H1 (cell line): ENCODE measurements at regions not wholly inside any gene's neighbourhood (a gene's known extent, or its start where the extent isn't known, plus 50 kb on each side); places are given as distances from the start of the nearest gene placed in this dataset.
A peak's percentile ranks its signal among the peaks of the same experiment; 100 is the strongest.

Source experiments
- CTCF ChIA-PET: fragments of 300-600 bp; sonication (Branson Sonifier 250); formaldehyde crosslinking; loops from one replicate; lab custom pipeline; 2021; ENCODE audit not compliant: partially characterized antibody; lab: Charles Lee
- POLR2A ChIA-PET: fragments of 300-600 bp; sonication (Branson Sonifier 250); formaldehyde crosslinking; loops from one replicate; lab custom pipeline; 2021; ENCODE audit warnings: inconsistent platforms; ENCODE audit not compliant: partially characterized antibody; lab: Charles Lee
- DNase-seq, 2 experiments: peaks; one replicate each; pipeline versions ENCODE4 v3.0.0 to v3.0.0-alpha.2; 2010 to 2022; ENCODE audit warnings: low spot score in 2 of 2, low read depth in 1 of 2, mixed read lengths in 1 of 2
- FAIRE-seq: peaks from 2 replicates; lab custom pipeline; 2011; peaks lifted over from hg19 to GRCh38; lab: Jason Lieb, UNC
- H2AFZ ChIP-seq: 2 replicates; pipeline ENCODE4 v1.8.1; 2012; ENCODE audit warnings: low read length, inconsistent platforms
- H2AK5ac ChIP-seq: 2 replicates; pipeline ENCODE4 v1.6.1; 2013; ENCODE audit warnings: low read depth, low read length
- H2BK120ac ChIP-seq: replicated peaks from 2 replicates; pipeline ENCODE3; 2013; ENCODE audit warnings: low read depth, low read length, inconsistent platforms
- H2BK12ac ChIP-seq: 2 replicates; pipeline ENCODE4 v1.6.1; 2013; ENCODE audit warnings: low read depth, low read length
- H2BK15ac ChIP-seq: 2 replicates; pipeline ENCODE4 v1.6.1; 2013; ENCODE audit warnings: low read length
- H2BK20ac ChIP-seq: 2 replicates; pipeline ENCODE4 v1.6.1; 2013; ENCODE audit warnings: low read length
- H2BK5ac ChIP-seq: 2 replicates; pipeline ENCODE4 v1.6.1; 2013; ENCODE audit warnings: low read depth, low read length
- H3K14ac ChIP-seq: 2 replicates; pipeline ENCODE4 v1.6.1; 2013; ENCODE audit warnings: inconsistent platforms; ENCODE audit not compliant: insufficient read length
- H3K18ac ChIP-seq: 2 replicates; pipeline ENCODE4 v1.6.1; 2013; ENCODE audit warnings: low read length; ENCODE audit errors: extremely low read depth
- H3K23ac ChIP-seq: 2 replicates; pipeline ENCODE4 v1.6.1; 2013; ENCODE audit warnings: inconsistent platforms; ENCODE audit not compliant: insufficient read length
- H3K23me2 ChIP-seq: 2 replicates; pipeline ENCODE4 v1.6.1; 2013; ENCODE audit warnings: low read depth, low read length
- H3K27ac ChIP-seq: 2 replicates; pipeline ENCODE4 v1.6.1; 2011; ENCODE audit warnings: low read depth, low read length, inconsistent platforms
- H3K27me3 ChIP-seq, 4 experiments: replicated peaks in 1 of 4; 1 replicate in 1 of 4; 2 replicates in 3 of 4; pipeline versions ENCODE4 v1.6.1 to v1.8.1; 2011 to 2013; ENCODE audit warnings: low read length in 3 of 4, mild to moderate bottlenecking in 3 of 4, inconsistent platforms in 2 of 4, mixed read lengths in 2 of 4, moderate library complexity in 1 of 4; ENCODE audit not compliant: control insufficient read depth in 3 of 4, insufficient read depth in 3 of 4; ENCODE audit errors: extremely low read depth in 1 of 4
- H3K36me3 ChIP-seq, 4 experiments: 2 replicates each; pipeline versions ENCODE4 v1.6.1 to v1.8.1; 2011 to 2013; ENCODE audit warnings: mild to moderate bottlenecking in 4 of 4, low read length in 3 of 4, moderate library complexity in 2 of 4, control low read depth in 1 of 4, inconsistent platforms in 1 of 4; ENCODE audit not compliant: insufficient read depth in 4 of 4, control insufficient read depth in 2 of 4
- H3K4ac ChIP-seq: replicated peaks from 2 replicates; pipeline ENCODE3; 2013; ENCODE audit warnings: low read length, low read depth, mixed read lengths, inconsistent platforms; ENCODE audit not compliant: insufficient read length
- H3K4me1 ChIP-seq, 4 experiments: replicated peaks in 1 of 4; 1 replicate in 1 of 4; 2 replicates in 3 of 4; pipeline versions ENCODE4 v1.6.1 to v1.8.1; 2011 to 2013; ENCODE audit warnings: low read length in 3 of 4, inconsistent platforms in 2 of 4, mixed read lengths in 1 of 4; ENCODE audit not compliant: insufficient read depth in 4 of 4, control insufficient read depth in 3 of 4
- H3K4me2 ChIP-seq, 2 experiments: 2 replicates each; pipeline versions ENCODE4 v1.6.1 to v1.8.1; 2011 to 2013; ENCODE audit warnings: low read depth in 2 of 2, low read length in 2 of 2, control low read depth in 1 of 2, inconsistent platforms in 1 of 2, mild to moderate bottlenecking in 1 of 2; ENCODE audit not compliant: insufficient read depth in 1 of 2
- H3K4me3 ChIP-seq, 4 experiments: fragments of 200-600, 300-600 bp in 1 of 4; sonication (generic), shearing (Covaris generic), sonication (Bioruptor Twin) in 1 of 4; 2 replicates each; pipeline versions ENCODE4 v1.5.1 to v1.8.1; 2011 to 2016; ENCODE audit warnings: low read length in 4 of 4, low read depth in 3 of 4, control low read depth in 2 of 4, inconsistent platforms in 2 of 4, mild to moderate bottlenecking in 2 of 4, mixed read lengths in 1 of 4, moderate library complexity in 1 of 4; ENCODE audit not compliant: insufficient read depth in 2 of 4; ENCODE audit errors: extremely low read depth in 1 of 4
- H3K56ac ChIP-seq: replicated peaks from 2 replicates; pipeline ENCODE3; 2013; ENCODE audit warnings: low read depth, mild to moderate bottlenecking, mixed read lengths, low read length, inconsistent platforms; ENCODE audit not compliant: insufficient read length
- H3K79me1 ChIP-seq: 2 replicates; pipeline ENCODE4 v1.6.1; 2013; ENCODE audit warnings: low read depth, low read length, control low read depth
- H3K79me2 ChIP-seq, 2 experiments: 2 replicates each; pipeline versions ENCODE4 v1.6.1 to v1.8.1; 2012 to 2013; ENCODE audit warnings: low read length in 2 of 2, mild to moderate bottlenecking in 2 of 2, inconsistent platforms in 1 of 2; ENCODE audit not compliant: insufficient read depth in 2 of 2, control insufficient read depth in 1 of 2
- H3K9ac ChIP-seq, 4 experiments: replicated peaks in 1 of 4; 1 replicate in 1 of 4; 2 replicates in 3 of 4; pipeline versions ENCODE4 v1.6.1 to v1.8.1; 2011 to 2013; ENCODE audit warnings: low read depth in 3 of 4, low read length in 3 of 4, control low read depth in 2 of 4, mild to moderate bottlenecking in 2 of 4, moderate library complexity in 2 of 4, inconsistent platforms in 1 of 4; ENCODE audit errors: extremely low read depth in 1 of 4
- H3K9me3 ChIP-seq, 2 experiments: 2 replicates each; pipeline versions ENCODE4 v1.6.1 to v1.8.1; 2012 to 2013; ENCODE audit warnings: mild to moderate bottlenecking in 2 of 2, moderate library complexity in 2 of 2, control low read depth in 1 of 2, inconsistent platforms in 1 of 2, low read depth in 1 of 2, low read length in 1 of 2, mixed read lengths in 1 of 2; ENCODE audit not compliant: insufficient read depth in 2 of 2
- H4K20me1 ChIP-seq, 2 experiments: replicated peaks in 1 of 2; 2 replicates each; pipeline versions ENCODE3 to v1.8.1; 2011 to 2013; ENCODE audit warnings: inconsistent platforms in 2 of 2, low read length in 2 of 2, mild to moderate bottlenecking in 1 of 2; ENCODE audit not compliant: insufficient read depth in 2 of 2, control insufficient read depth in 1 of 2
- H4K5ac ChIP-seq: 2 replicates; pipeline ENCODE4 v1.6.1; 2013; ENCODE audit warnings: low read length, low read depth, mixed read lengths, inconsistent platforms; ENCODE audit not compliant: insufficient read length
- H4K8ac ChIP-seq: 2 replicates; pipeline ENCODE4 v1.8.0; 2013; ENCODE audit warnings: mild to moderate bottlenecking, moderate library complexity, low read length, inconsistent platforms; ENCODE audit not compliant: insufficient read depth; ENCODE audit errors: extremely low read depth
- H4K91ac ChIP-seq: replicated peaks from 2 replicates; pipeline ENCODE3; 2013; ENCODE audit warnings: low read length, mixed read lengths, inconsistent platforms; ENCODE audit not compliant: insufficient read length
- BCL11A ChIP-seq, 2 experiments: IDR thresholded peaks; one replicate each; pipeline ENCODE4 v1.6.1; 2011; ENCODE audit warnings: low read depth in 2 of 2, low read length in 2 of 2, mild to moderate bottlenecking in 2 of 2
- BRCA1 ChIP-seq: IDR thresholded peaks from 2 replicates; pipeline ENCODE4 v1.6.1; 2012; ENCODE audit warnings: low read depth, low read length, improper control_type of control experiment
- CREB1 ChIP-seq: IDR thresholded peaks from 2 replicates; pipeline ENCODE4 v1.6.1; 2012; ENCODE audit warnings: inconsistent platforms
- KDM1A ChIP-seq: fragments of 200-600, 300-600 bp; sonication (generic); IDR thresholded peaks from 2 replicates; pipeline ENCODE4 v1.7.1; 2016; ENCODE audit warnings: mild to moderate bottlenecking, low read length, borderline replicate concordance
- POLR2AphosphoS5 ChIP-seq: IDR thresholded peaks from 2 replicates; pipeline ENCODE4 v1.6.1; 2011; ENCODE audit warnings: low read depth, low read length
- RNF2 ChIP-seq: fragments of 200-900, 300-1000 bp; sonication (generic); IDR thresholded peaks from 2 replicates; pipeline ENCODE4 v1.7.1; 2016; ENCODE audit warnings: borderline replicate concordance, low read depth, mild to moderate bottlenecking, antibody characterized with exemption, low read length; ENCODE audit not compliant: poor library complexity, severe bottlenecking; ENCODE audit errors: missing control alignments
- SRF ChIP-seq: IDR thresholded peaks from 2 replicates; pipeline ENCODE4 v1.6.1; 2011; ENCODE audit warnings: mild to moderate bottlenecking, low read depth, low read length, moderate library complexity
- SUZ12 ChIP-seq: fragments of 200-600 bp; sonication (generic); IDR thresholded peaks from 2 replicates; pipeline ENCODE4 v1.6.1; 2012; ENCODE audit warnings: mild to moderate bottlenecking, inconsistent platforms, low read length, moderate library complexity, mixed read lengths
- TAF7 ChIP-seq: optimal IDR thresholded peaks from 2 replicates; pipeline ENCODE3; 2011; ENCODE audit warnings: low read depth, mild to moderate bottlenecking, inconsistent platforms, low read length, moderate library complexity, borderline replicate concordance
- TEAD4 ChIP-seq: IDR thresholded peaks from 2 replicates; pipeline ENCODE4 v1.6.1; 2012; ENCODE audit warnings: low read depth, low read length, inconsistent platforms, mixed read lengths
- ZNF274 ChIP-seq: IDR thresholded peaks from 2 replicates; pipeline ENCODE4 v1.7.0; 2012; ENCODE audit warnings: low read length, borderline replicate concordance; ENCODE audit errors: extremely low read depth
- WGBS, 2 experiments: shearing (Covaris generic) in 1 of 2; methylation state at CpG; one replicate each; pipeline versions ENCODE4 v1.1.6 to v1.1.7; 2013 to 2015; ENCODE audit warnings: low lambda C conversion rate in 2 of 2, mixed read lengths in 2 of 2, inconsistent platforms in 1 of 2, low coverage in 1 of 2, missing lambda C conversion rate in 1 of 2; ENCODE audit not compliant: insufficient replicate concordance in 2 of 2, insufficient coverage in 1 of 2, insufficient read length in 1 of 2; ENCODE audit errors: extremely low coverage in 1 of 2, missing lambda C conversion rate in 1 of 2; 5-methylcytosine and 5-hydroxymethylcytosine counted together
- TF ChIP-seq, protein P1 (sequence below), 3 experiments: IDR thresholded peaks; 1 replicate in 2 of 3; 2 replicates in 1 of 3; pipeline versions ENCODE4 v1.5.1 to v1.6.1; 2011; ENCODE audit warnings: low read length in 3 of 3, mild to moderate bottlenecking in 3 of 3, inconsistent platforms in 2 of 3, low read depth in 1 of 3, moderate library complexity in 1 of 3; ENCODE audit not compliant: insufficient read depth in 1 of 3; ENCODE audit errors: control extremely low read depth in 1 of 3

DNA sequence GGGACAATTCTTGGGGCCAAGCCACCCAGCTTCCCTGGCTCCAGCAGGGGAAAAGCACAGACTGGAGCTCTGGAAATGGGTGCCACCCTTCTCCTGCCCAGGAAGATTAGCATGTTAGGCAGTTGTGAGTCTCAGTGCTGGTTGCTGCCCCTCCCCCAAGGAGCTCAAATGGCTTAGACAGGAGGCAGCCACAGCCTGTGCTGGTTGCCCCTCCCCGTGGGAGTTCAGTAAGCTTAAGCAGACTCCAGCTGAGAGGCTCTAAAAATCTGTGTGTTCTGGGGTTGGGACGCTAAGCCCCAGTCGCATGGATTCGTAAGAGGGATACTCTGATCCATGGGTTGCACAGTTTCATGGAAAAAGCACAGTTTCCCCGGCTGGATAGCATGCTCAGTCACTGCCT lies 92.7 kb upstream of the NDST3 start:
- Histone ChIP-seq H4K8ac (no peak overlapping the region), H3K27me3 (no peaks in the 10 kb centered on the region), H2BK120ac (no peak overlapping the region), H4K5ac (no peak overlapping the region), H3K23me2 (no peaks in the 10 kb centered on the region), H3K9ac (no peak overlapping the region), H3K23ac (no peak overlapping the region), H2BK20ac (no peak overlapping the region), H3K18ac (no peak overlapping the region), H3K79me1 (no peaks in the 10 kb centered on the region), H3K4ac (no peak overlapping the region), H2AK5ac (no peak overlapping the region), H4K20me1 (no peaks in the 10 kb centered on the region), H2AFZ (peak overlapping the region; percentile 92), H3K56ac (no peak overlapping the region), H3K14ac (no peak overlapping the region), H3K4me2 (no peak overlapping the region), H2BK12ac (0 out of 2 replicates have a peak overlapping the region, but pooled peaks have one; percentile 52), H3K4me3 (no peak overlapping the region), H3K27ac (no peak overlapping the region), H4K91ac (no peak overlapping the region), H3K9me3 (no peaks in the 10 kb centered on the region), H3K4me1 (peaks cover 0 to 8% (median 3%) of the 10 kb centered on the region in 4 experiments; a peak in 3 of 7 replicates), H2BK5ac (no peak overlapping the region), H3K79me2 (no peaks in the 10 kb centered on the region), H2BK15ac (no peak overlapping the region), H3K36me3 (no peaks in the 10 kb centered on the region)
- FAIRE-seq, result no peak
- WGBS, 2 experiments, result 98% methylated on average over 5 of the region's 5 CpGs; no CpG with 5 or more reads in 1 of the 2 experiments
- CTCF ChIA-PET, result interaction anchor here (0.8 kb wide), 1 partner anchor 48 kb away, joined by 3 read pairs; no protein-coding TSS in a partner anchor
- POLR2A ChIA-PET, result no interaction called here
- no peak for DNase-seq
- TF ChIP-seq RNF2 (no peak), SUZ12 (no peak), CREB1 (no peak), ZNF274 (no peak), POLR2AphosphoS5 (no peak), BRCA1 (no peak), TAF7 (no peak), TEAD4 (no peak), SRF (no peak), BCL11A (IDR thresholded peaks at IDR 0.05; ENCODE audit: low read depth in 2 of 2, low read length in 2 of 2) (no peak), KDM1A (no peak)
- TF ChIP-seq, protein P1, sequence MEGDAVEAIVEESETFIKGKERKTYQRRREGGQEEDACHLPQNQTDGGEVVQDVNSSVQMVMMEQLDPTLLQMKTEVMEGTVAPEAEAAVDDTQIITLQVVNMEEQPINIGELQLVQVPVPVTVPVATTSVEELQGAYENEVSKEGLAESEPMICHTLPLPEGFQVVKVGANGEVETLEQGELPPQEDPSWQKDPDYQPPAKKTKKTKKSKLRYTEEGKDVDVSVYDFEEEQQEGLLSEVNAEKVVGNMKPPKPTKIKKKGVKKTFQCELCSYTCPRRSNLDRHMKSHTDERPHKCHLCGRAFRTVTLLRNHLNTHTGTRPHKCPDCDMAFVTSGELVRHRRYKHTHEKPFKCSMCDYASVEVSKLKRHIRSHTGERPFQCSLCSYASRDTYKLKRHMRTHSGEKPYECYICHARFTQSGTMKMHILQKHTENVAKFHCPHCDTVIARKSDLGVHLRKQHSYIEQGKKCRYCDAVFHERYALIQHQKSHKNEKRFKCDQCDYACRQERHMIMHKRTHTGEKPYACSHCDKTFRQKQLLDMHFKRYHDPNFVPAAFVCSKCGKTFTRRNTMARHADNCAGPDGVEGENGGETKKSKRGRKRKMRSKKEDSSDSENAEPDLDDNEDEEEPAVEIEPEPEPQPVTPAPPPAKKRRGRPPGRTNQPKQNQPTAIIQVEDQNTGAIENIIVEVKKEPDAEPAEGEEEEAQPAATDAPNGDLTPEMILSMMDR (IDR thresholded peaks at IDR 0.05; ENCODE audit: control extremely low read depth in 1 of 3, insufficient read depth in 1 of 3, low read depth in 1 of 3, low read length in 3 of 3), result no peak
